H9 (cell line): ENCODE measurements at regions not wholly inside any gene's neighbourhood (a gene's known extent, or its start where the extent isn't known, plus 50 kb on each side); places are given as distances from the start of the nearest gene placed in this dataset.
A peak's percentile ranks its signal among the peaks of the same experiment; 100 is the strongest.

Source experiments
- DNase-seq: peaks from one replicate; pipeline ENCODE4 v3.0.0-alpha.2; 2017
- H2AFZ ChIP-seq: one replicate; pipeline ENCODE4 v1.6.1; 2013; ENCODE audit warnings: mild to moderate bottlenecking, low read length, control low read depth, moderate library complexity
- H2AK5ac ChIP-seq: 2 replicates; pipeline ENCODE4 v1.6.1; 2013; ENCODE audit warnings: low read length, control low read depth, mixed read lengths; ENCODE audit not compliant: insufficient read length
- H2BK120ac ChIP-seq: one replicate; pipeline ENCODE4 v1.6.1; 2013; ENCODE audit warnings: low read depth, mild to moderate bottlenecking, low read length, control low read depth, inconsistent platforms; ENCODE audit not compliant: poor library complexity, severe bottlenecking
- H2BK12ac ChIP-seq: 2 replicates; pipeline ENCODE4 v1.6.1; 2013; ENCODE audit warnings: low read length, control low read depth, mixed read lengths, low read depth; ENCODE audit not compliant: insufficient read length
- H2BK15ac ChIP-seq: 2 replicates; pipeline ENCODE4 v1.6.1; 2013; ENCODE audit warnings: low read depth, low read length, control low read depth
- H2BK20ac ChIP-seq: one replicate; pipeline ENCODE4 v1.6.1; 2013; ENCODE audit warnings: low read depth, mild to moderate bottlenecking, low read length, control low read depth, inconsistent platforms; ENCODE audit not compliant: poor library complexity, severe bottlenecking
- H2BK5ac ChIP-seq: 2 replicates; pipeline ENCODE4 v1.6.1; 2013; ENCODE audit warnings: low read length, control low read depth, mixed read lengths; ENCODE audit not compliant: insufficient read length
- H3K14ac ChIP-seq: 2 replicates; pipeline ENCODE4 v1.6.1; 2013; ENCODE audit warnings: low read length, control low read depth; ENCODE audit not compliant: insufficient read depth
- H3K18ac ChIP-seq: 2 replicates; pipeline ENCODE4 v1.6.1; 2013; ENCODE audit warnings: low read depth, mild to moderate bottlenecking, mixed read lengths, low read length, control low read depth; ENCODE audit not compliant: insufficient read length
- H3K23ac ChIP-seq: 2 replicates; pipeline ENCODE4 v1.6.1; 2013; ENCODE audit warnings: low read length, control low read depth, mixed read lengths, low read depth; ENCODE audit not compliant: insufficient read length
- H3K23me2 ChIP-seq: 2 replicates; pipeline ENCODE4 v1.6.1; 2013; ENCODE audit warnings: low read depth, mild to moderate bottlenecking, mixed read lengths, low read length, control low read depth; ENCODE audit not compliant: insufficient read length, poor library complexity, severe bottlenecking
- H3K27ac ChIP-seq: 2 replicates; pipeline ENCODE4 v1.5.1; 2013; ENCODE audit warnings: low read length, control low read depth, mixed read lengths, low read depth; ENCODE audit not compliant: insufficient read length
- H3K27me3 ChIP-seq: 2 replicates; pipeline ENCODE4 v1.6.1; 2013; ENCODE audit warnings: low read length, control low read depth, inconsistent platforms; ENCODE audit not compliant: insufficient read depth
- H3K4ac ChIP-seq: 2 replicates; pipeline ENCODE4 v1.6.1; 2013; ENCODE audit warnings: low read depth, mild to moderate bottlenecking, control low read depth, inconsistent platforms, low read length, moderate library complexity
- H3K4me1 ChIP-seq: 2 replicates; pipeline ENCODE4 v1.6.1; 2013; ENCODE audit warnings: low read length, control low read depth, inconsistent platforms; ENCODE audit not compliant: insufficient read depth
- H3K4me2 ChIP-seq: 2 replicates; pipeline ENCODE4 v1.6.1; 2013; ENCODE audit warnings: low read length, control low read depth, mixed read lengths; ENCODE audit not compliant: insufficient read length, insufficient read depth
- H3K56ac ChIP-seq: 2 replicates; pipeline ENCODE4 v1.6.1; 2013; ENCODE audit warnings: low read depth, mild to moderate bottlenecking, mixed read lengths, low read length, control low read depth; ENCODE audit not compliant: insufficient read length
- H3K79me1 ChIP-seq: 2 replicates; pipeline ENCODE4 v1.6.1; 2013; ENCODE audit warnings: low read depth, mild to moderate bottlenecking, moderate library complexity, low read length, control low read depth, inconsistent platforms; ENCODE audit not compliant: insufficient read depth, poor library complexity, severe bottlenecking
- H3K79me2 ChIP-seq: 2 replicates; pipeline ENCODE4 v1.6.1; 2013; ENCODE audit warnings: low read length, control low read depth, inconsistent platforms; ENCODE audit not compliant: insufficient read depth
- H3K9ac ChIP-seq: 2 replicates; pipeline ENCODE4 v1.6.1; 2013; ENCODE audit warnings: low read length, control low read depth, mixed read lengths; ENCODE audit not compliant: insufficient read length; ENCODE audit errors: extremely low read depth
- H3K9me3 ChIP-seq: one replicate; pipeline ENCODE4 v1.6.1; 2013; ENCODE audit warnings: low read depth, low read length, inconsistent platforms; ENCODE audit not compliant: control insufficient read depth
- H3T11ph ChIP-seq: one replicate; pipeline ENCODE4 v1.6.1; 2013; ENCODE audit warnings: mild to moderate bottlenecking, low read length, control low read depth, inconsistent platforms
- H4K20me1 ChIP-seq: one replicate; pipeline ENCODE4 v1.6.1; 2013; ENCODE audit not compliant: control insufficient read depth, insufficient read length, insufficient read depth
- H4K5ac ChIP-seq: 2 replicates; pipeline ENCODE4 v1.6.1; 2013; ENCODE audit warnings: low read depth, mild to moderate bottlenecking, mixed read lengths, low read length, control low read depth; ENCODE audit not compliant: insufficient read length
- H4K8ac ChIP-seq: replicated peaks from 2 replicates; pipeline ENCODE4 v1.6.1; 2013; ENCODE audit warnings: low read length, control low read depth, mixed read lengths, low read depth; ENCODE audit not compliant: insufficient read length
- H4K91ac ChIP-seq: 2 replicates; pipeline ENCODE4 v1.6.1; 2013; ENCODE audit warnings: low read depth, mild to moderate bottlenecking, moderate library complexity, mixed read lengths, low read length, control low read depth; ENCODE audit not compliant: insufficient read length
- H3K27ac Mint-ChIP-seq, 3 experiments: 2 replicates in 2 of 3; 3 replicates in 1 of 3; pipeline ENCODE4 v1.8.0; 2020 to 2021; ENCODE audit warnings: mixed read lengths in 3 of 3, mild to moderate bottlenecking in 1 of 3, moderate library complexity in 1 of 3
- H3K27me3 Mint-ChIP-seq: 2 replicates; pipeline ENCODE4 v1.8.0; 2021; ENCODE audit warnings: low read depth, mild to moderate bottlenecking, moderate library complexity, mixed read lengths
- H3K36me3 Mint-ChIP-seq, 3 experiments: 2 replicates in 2 of 3; 3 replicates in 1 of 3; pipeline ENCODE4 v1.8.0; 2020 to 2021; ENCODE audit warnings: low read depth in 3 of 3, mixed read lengths in 3 of 3; ENCODE audit not compliant: insufficient read depth in 1 of 3
- H3K4me1 Mint-ChIP-seq, 2 experiments: 2 replicates each; pipeline ENCODE4 v1.8.0; 2020; ENCODE audit warnings: mixed read lengths in 2 of 2
- H3K4me3 Mint-ChIP-seq, 2 experiments: 2 replicates in 1 of 2; 3 replicates in 1 of 2; pipeline ENCODE4 v1.8.0; 2020 to 2021; ENCODE audit warnings: mild to moderate bottlenecking in 2 of 2, mixed read lengths in 2 of 2, moderate library complexity in 1 of 2
- H3K9me3 Mint-ChIP-seq, 2 experiments: 2 replicates in 1 of 2; 3 replicates in 1 of 2; pipeline ENCODE4 v1.8.0; 2020; ENCODE audit warnings: mild to moderate bottlenecking in 2 of 2, mixed read lengths in 2 of 2, moderate library complexity in 1 of 2
- WGBS: extraction: QIAGEN DNeasy Blood & Tissue Kit; methylation state at CpG from one replicate; pipeline ENCODE4 v1.1.7; 2013; ENCODE audit warnings: missing lambda C conversion rate, low lambda C conversion rate, mixed read lengths; ENCODE audit not compliant: insufficient read length; ENCODE audit errors: extremely low coverage; 5-methylcytosine and 5-hydroxymethylcytosine counted together
- TF ChIP-seq, protein P1 (sequence below): fragments of 200-600 bp; sonication (generic); conservative IDR thresholded peaks from 3 replicates; pipeline ENCODE4 v1.8.0; 2021; ENCODE audit warnings: antibody characterized with exemption, mild to moderate bottlenecking

DNA sequence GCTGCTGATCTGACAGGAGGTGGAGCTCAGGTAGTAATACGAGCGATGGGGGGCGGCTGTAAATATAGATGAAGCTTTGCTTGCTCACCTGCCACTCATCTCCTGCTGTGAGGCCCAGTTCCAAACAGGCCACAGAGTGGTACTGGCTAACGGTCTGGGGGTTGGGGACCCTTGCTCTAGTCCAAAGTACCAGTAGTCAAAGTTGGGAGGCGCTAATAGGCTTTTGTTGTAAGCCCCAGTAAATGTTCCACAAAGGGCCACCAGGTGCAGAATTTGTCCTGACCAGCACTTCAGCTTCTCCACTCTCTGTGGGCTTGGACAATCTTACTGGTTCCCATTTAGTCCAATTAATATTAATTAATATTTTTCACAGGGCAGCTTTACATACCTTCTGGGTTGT lies 206.6 kb downstream of the ACTR3B start:
- Mint-ChIP-seq H3K36me3 (peaks cover 16 to 51% (median 30%) of the 10 kb centered on the region in 3 experiments), H3K27ac (peak overlapping the region in 1 of 3 experiments; percentile 67; a peak in 1 of 7 replicates), H3K27me3 (peaks cover 7% of the 10 kb centered on the region), H3K9me3 (peaks cover 37 to 45% of the 10 kb centered on the region in 2 experiments), H3K4me1 (peaks cover 37 to 42% of the 10 kb centered on the region in 2 experiments), H3K4me3 (no peak overlapping the region)
- no peak for DNase-seq
- Histone ChIP-seq H3T11ph (no peak overlapping the region), H2BK120ac (no peak overlapping the region), H3K4me1 (peaks cover 8% of the 10 kb centered on the region; the same call in 1 of the 2 replicates), H2BK5ac (no peak overlapping the region), H4K91ac (no peak overlapping the region), H3K9ac (no peak overlapping the region), H2AFZ (no peak overlapping the region), H3K4ac (no peak overlapping the region), H3K27ac (no peak overlapping the region), H3K56ac (no peak overlapping the region), H4K8ac (no peak overlapping the region), H3K23me2 (no peaks in the 10 kb centered on the region), H3K27me3 (no peaks in the 10 kb centered on the region), H2BK15ac (no peak overlapping the region), H3K4me2 (no peak overlapping the region), H3K14ac (no peak overlapping the region), H3K9me3 (peaks cover 10% of the 10 kb centered on the region), H3K23ac (no peak overlapping the region), H3K79me1 (no peaks in the 10 kb centered on the region), H3K79me2 (no peaks in the 10 kb centered on the region), H3K18ac (no peak overlapping the region), H2BK12ac (no peak overlapping the region), H2BK20ac (no peak overlapping the region), H2AK5ac (no peak overlapping the region), H4K20me1 (no peaks in the 10 kb centered on the region), H4K5ac (no peak overlapping the region)
- WGBS: no CpG with 5 or more reads among the region's 5 CpGs
- TF ChIP-seq, protein P1, sequence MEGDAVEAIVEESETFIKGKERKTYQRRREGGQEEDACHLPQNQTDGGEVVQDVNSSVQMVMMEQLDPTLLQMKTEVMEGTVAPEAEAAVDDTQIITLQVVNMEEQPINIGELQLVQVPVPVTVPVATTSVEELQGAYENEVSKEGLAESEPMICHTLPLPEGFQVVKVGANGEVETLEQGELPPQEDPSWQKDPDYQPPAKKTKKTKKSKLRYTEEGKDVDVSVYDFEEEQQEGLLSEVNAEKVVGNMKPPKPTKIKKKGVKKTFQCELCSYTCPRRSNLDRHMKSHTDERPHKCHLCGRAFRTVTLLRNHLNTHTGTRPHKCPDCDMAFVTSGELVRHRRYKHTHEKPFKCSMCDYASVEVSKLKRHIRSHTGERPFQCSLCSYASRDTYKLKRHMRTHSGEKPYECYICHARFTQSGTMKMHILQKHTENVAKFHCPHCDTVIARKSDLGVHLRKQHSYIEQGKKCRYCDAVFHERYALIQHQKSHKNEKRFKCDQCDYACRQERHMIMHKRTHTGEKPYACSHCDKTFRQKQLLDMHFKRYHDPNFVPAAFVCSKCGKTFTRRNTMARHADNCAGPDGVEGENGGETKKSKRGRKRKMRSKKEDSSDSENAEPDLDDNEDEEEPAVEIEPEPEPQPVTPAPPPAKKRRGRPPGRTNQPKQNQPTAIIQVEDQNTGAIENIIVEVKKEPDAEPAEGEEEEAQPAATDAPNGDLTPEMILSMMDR: no peak
